ENCODE measurements at regions not wholly inside any gene's neighbourhood (a gene's known extent, or its start where the extent isn't known, plus 50 kb on each side); places are given as distances from the start of the nearest gene placed in this dataset.

GRCh38 chr4:174152717-174153466 lies 130.6 kb downstream of the FBXO8 start:
- no peak overlapping the region for H4K8ac ChIP-seq (ENCODE audit: low read depth, low read length)
- H3K79me2 ChIP-seq (ENCODE audit: control insufficient read depth, insufficient read depth, low read length), result no peaks in the 10 kb centered on the region
- H3K18ac ChIP-seq (ENCODE audit: low read length), result no peak overlapping the region
- H3K36me3 ChIP-seq (ENCODE audit: control insufficient read depth, insufficient read depth, low read length), result no peaks in the 10 kb centered on the region
- no CpG with 5 or more reads among the region's 2 CpGs for whole genome bisulfite sequencing (ENCODE audit: extremely low coverage, insufficient coverage, low lambda C conversion rate)
- H3K4me3 ChIP-seq (ENCODE audit: low read length), result no peak overlapping the region
- H2BK5ac ChIP-seq (ENCODE audit: low read length), result no peak overlapping the region
- no peak overlapping the region for H3K4me2 ChIP-seq (ENCODE audit: low read length)
- no peak overlapping the region for H2BK120ac ChIP-seq (ENCODE audit: low read depth, low read length)
- H3K79me1 ChIP-seq (ENCODE audit: low read length), result no peaks in the 10 kb centered on the region
- H3K27me3 ChIP-seq (ENCODE audit: insufficient read depth, low read length, poor library complexity), result no peaks in the 10 kb centered on the region
- no peak overlapping the region for H3K9ac ChIP-seq (ENCODE audit: low read length)
- no peak overlapping the region for H3K56ac ChIP-seq (ENCODE audit: low read length)
- no peak overlapping the region for H3K4ac ChIP-seq (ENCODE audit: low read depth, low read length)
- H3K27ac ChIP-seq (ENCODE audit: low read depth, low read length), result no peak overlapping the region
- H3K23ac ChIP-seq (ENCODE audit: low read length), result no peak overlapping the region
- no peak overlapping the region for H2AK5ac ChIP-seq (ENCODE audit: low read length)
- DNase-seq, result peak; percentile 33
- no peak overlapping the region for H4K5ac ChIP-seq (ENCODE audit: low read length)
- no peak overlapping the region for H2BK15ac ChIP-seq (replicated peaks; ENCODE audit: low read depth)
- H3K4me1 ChIP-seq (ENCODE audit: control insufficient read depth, low read depth, low read length), result no peaks in the 10 kb centered on the region

- no peaks in the 10 kb centered on the region for H3K4me1 ChIP-seq (ENCODE audit: control insufficient read depth, low read depth, low read length)
- no peak overlapping the region for H3K27ac ChIP-seq (ENCODE audit: low read depth, low read length)
- DNase-seq, result no peak
- H4K5ac ChIP-seq (ENCODE audit: low read length), result no peak overlapping the region
- H3K36me3 ChIP-seq (ENCODE audit: control insufficient read depth, insufficient read depth, low read length), result no peaks in the 10 kb centered on the region
- H3K79me2 ChIP-seq (ENCODE audit: control insufficient read depth, insufficient read depth, low read length), result no peaks in the 10 kb centered on the region
- H4K8ac ChIP-seq (ENCODE audit: low read depth, low read length), result no peak overlapping the region
- H2AK5ac ChIP-seq (ENCODE audit: low read length), result no peak overlapping the region
- H3K4me2 ChIP-seq (ENCODE audit: low read length), result no peak overlapping the region
- H2BK15ac ChIP-seq (replicated peaks; ENCODE audit: low read depth), result no peak overlapping the region
- no peaks in the 10 kb centered on the region for H3K27me3 ChIP-seq (ENCODE audit: insufficient read depth, low read length, poor library complexity)
- no peak overlapping the region for H2BK120ac ChIP-seq (ENCODE audit: low read depth, low read length)
- no peak overlapping the region for H3K9ac ChIP-seq (ENCODE audit: low read length)
- no peaks in the 10 kb centered on the region for H3K79me1 ChIP-seq (ENCODE audit: low read length)
- no peak overlapping the region for H3K56ac ChIP-seq (ENCODE audit: low read length)
- no peak overlapping the region for H2BK5ac ChIP-seq (ENCODE audit: low read length)
- no peak overlapping the region for H3K18ac ChIP-seq (ENCODE audit: low read length)
- no peak overlapping the region for H3K4me3 ChIP-seq (ENCODE audit: low read length)
- H3K4ac ChIP-seq (ENCODE audit: low read depth, low read length), result no peak overlapping the region
- WGBS (ENCODE audit: extremely low coverage, insufficient coverage, low lambda C conversion rate), result no CpG with 5 or more reads among the region's 2 CpGs
- no peak overlapping the region for H3K23ac ChIP-seq (ENCODE audit: low read length)
Observed at GRCh38 chr4:174147863-174148262, 135.6 kb downstream of the FBXO8 start.

- no peak for DNase-seq
- H3K4me2 ChIP-seq (ENCODE audit: low read length), result no peak overlapping the region
- H3K4me1 ChIP-seq (ENCODE audit: control insufficient read depth, low read depth, low read length), result no peaks in the 10 kb centered on the region
- H3K4me3 ChIP-seq (ENCODE audit: low read length), result no peak overlapping the region
- no peak overlapping the region for H3K56ac ChIP-seq (ENCODE audit: low read length)
- H3K27me3 ChIP-seq (ENCODE audit: insufficient read depth, low read length, poor library complexity), result no peaks in the 10 kb centered on the region
- H2BK5ac ChIP-seq (ENCODE audit: low read length), result no peak overlapping the region
- no peak overlapping the region for H2BK15ac ChIP-seq (replicated peaks; ENCODE audit: low read depth)
- no peak overlapping the region for H2AK5ac ChIP-seq (ENCODE audit: low read length)
- H3K79me1 ChIP-seq (ENCODE audit: low read length), result no peaks in the 10 kb centered on the region
- no peak overlapping the region for H3K4ac ChIP-seq (ENCODE audit: low read depth, low read length)
- H3K23ac ChIP-seq (ENCODE audit: low read length), result no peak overlapping the region
- H3K18ac ChIP-seq (ENCODE audit: low read length), result no peak overlapping the region
- H4K8ac ChIP-seq (ENCODE audit: low read depth, low read length), result no peak overlapping the region
- H3K36me3 ChIP-seq (ENCODE audit: control insufficient read depth, insufficient read depth, low read length), result no peaks in the 10 kb centered on the region
- no peak overlapping the region for H3K27ac ChIP-seq (ENCODE audit: low read depth, low read length)
- no peak overlapping the region for H2BK120ac ChIP-seq (ENCODE audit: low read depth, low read length)
- H3K9ac ChIP-seq (ENCODE audit: low read length), result no peak overlapping the region
- no peak overlapping the region for H4K5ac ChIP-seq (ENCODE audit: low read length)
- H3K79me2 ChIP-seq (ENCODE audit: control insufficient read depth, insufficient read depth, low read length), result no peaks in the 10 kb centered on the region
Observed at GRCh38 chr4:174144106-174144505, 139.4 kb downstream of the FBXO8 start.

- no peak overlapping the region for H2AK5ac ChIP-seq (ENCODE audit: low read length)
- H2BK5ac ChIP-seq (ENCODE audit: low read length), result no peak overlapping the region
- H3K79me1 ChIP-seq (ENCODE audit: low read length), result no peaks in the 10 kb centered on the region
- no peak overlapping the region for H3K18ac ChIP-seq (ENCODE audit: low read length)
- H4K5ac ChIP-seq (ENCODE audit: low read length), result no peak overlapping the region
- no peaks in the 10 kb centered on the region for H3K36me3 ChIP-seq (ENCODE audit: control insufficient read depth, insufficient read depth, low read length)
- H2BK15ac ChIP-seq (replicated peaks; ENCODE audit: low read depth), result no peak overlapping the region
- no peak overlapping the region for H2BK120ac ChIP-seq (ENCODE audit: low read depth, low read length)
- H4K8ac ChIP-seq (ENCODE audit: low read depth, low read length), result no peak overlapping the region
- no peak overlapping the region for H3K56ac ChIP-seq (ENCODE audit: low read length)
- no peak overlapping the region for H3K4me2 ChIP-seq (ENCODE audit: low read length)
- H3K4ac ChIP-seq (ENCODE audit: low read depth, low read length), result no peak overlapping the region
- no CpG with 5 or more reads among the region's 3 CpGs for WGBS (ENCODE audit: extremely low coverage, insufficient coverage, low lambda C conversion rate)
- no peaks in the 10 kb centered on the region for H3K79me2 ChIP-seq (ENCODE audit: control insufficient read depth, insufficient read depth, low read length)
- no peak overlapping the region for H3K23ac ChIP-seq (ENCODE audit: low read length)
- H3K27ac ChIP-seq (ENCODE audit: low read depth, low read length), result no peak overlapping the region
- H3K4me1 ChIP-seq (ENCODE audit: control insufficient read depth, low read depth, low read length), result no peaks in the 10 kb centered on the region
- no peaks in the 10 kb centered on the region for H3K27me3 ChIP-seq (ENCODE audit: insufficient read depth, low read length, poor library complexity)
- no peak overlapping the region for H3K4me3 ChIP-seq (ENCODE audit: low read length)
- DNase-seq, result no peak
- no peak overlapping the region for H3K9ac ChIP-seq (ENCODE audit: low read length)
Observed at GRCh38 chr4:174141876-174142275, 141.6 kb downstream of the FBXO8 start.

- no peak overlapping the region for H3K18ac ChIP-seq (ENCODE audit: low read length)
- H3K4me1 ChIP-seq (ENCODE audit: control insufficient read depth, low read depth, low read length), result no peaks in the 10 kb centered on the region
- no peak overlapping the region for H3K56ac ChIP-seq (ENCODE audit: low read length)
- no peak overlapping the region for H4K5ac ChIP-seq (ENCODE audit: low read length)
- no CpG with 5 or more reads among the region's 1 CpG for WGBS (ENCODE audit: extremely low coverage, insufficient coverage, low lambda C conversion rate)
- no peak overlapping the region for H3K9ac ChIP-seq (ENCODE audit: low read length)
- no peak overlapping the region for H2AK5ac ChIP-seq (ENCODE audit: low read length)
- H3K27ac ChIP-seq (ENCODE audit: low read depth, low read length), result no peak overlapping the region
- no peak overlapping the region for H3K4me3 ChIP-seq (ENCODE audit: low read length)
- no peaks in the 10 kb centered on the region for H3K27me3 ChIP-seq (ENCODE audit: insufficient read depth, low read length, poor library complexity)
- no peak overlapping the region for H2BK5ac ChIP-seq (ENCODE audit: low read length)
- no peak for DNase-seq
- H3K79me1 ChIP-seq (ENCODE audit: low read length), result no peaks in the 10 kb centered on the region
- no peaks in the 10 kb centered on the region for H3K79me2 ChIP-seq (ENCODE audit: control insufficient read depth, insufficient read depth, low read length)
- no peak overlapping the region for H3K23ac ChIP-seq (ENCODE audit: low read length)
- no peak overlapping the region for H3K4me2 ChIP-seq (ENCODE audit: low read length)
- H2BK15ac ChIP-seq (replicated peaks; ENCODE audit: low read depth), result no peak overlapping the region
- H3K4ac ChIP-seq (ENCODE audit: low read depth, low read length), result no peak overlapping the region
- no peak overlapping the region for H4K8ac ChIP-seq (ENCODE audit: low read depth, low read length)
- H3K36me3 ChIP-seq (ENCODE audit: control insufficient read depth, insufficient read depth, low read length), result no peaks in the 10 kb centered on the region
- no peak overlapping the region for H2BK120ac ChIP-seq (ENCODE audit: low read depth, low read length)
Observed at GRCh38 chr4:174138616-174139015, 144.9 kb downstream of the FBXO8 start.

GRCh38 chr4:174137698-174138097 lies 145.8 kb downstream of the FBXO8 start:
- no peak overlapping the region for H3K9ac ChIP-seq (ENCODE audit: low read length)
- H3K79me1 ChIP-seq (ENCODE audit: low read length), result no peaks in the 10 kb centered on the region
- H4K5ac ChIP-seq (ENCODE audit: low read length), result no peak overlapping the region
- no peak overlapping the region for H3K56ac ChIP-seq (ENCODE audit: low read length)
- H2BK120ac ChIP-seq (ENCODE audit: low read depth, low read length), result no peak overlapping the region
- H2BK15ac ChIP-seq (replicated peaks; ENCODE audit: low read depth), result no peak overlapping the region
- no peaks in the 10 kb centered on the region for H3K27me3 ChIP-seq (ENCODE audit: insufficient read depth, low read length, poor library complexity)
- H2AK5ac ChIP-seq (ENCODE audit: low read length), result no peak overlapping the region
- H3K27ac ChIP-seq (ENCODE audit: low read depth, low read length), result no peak overlapping the region
- no peak overlapping the region for H3K4ac ChIP-seq (ENCODE audit: low read depth, low read length)
- H3K36me3 ChIP-seq (ENCODE audit: control insufficient read depth, insufficient read depth, low read length), result no peaks in the 10 kb centered on the region
- H3K4me3 ChIP-seq (ENCODE audit: low read length), result no peak overlapping the region
- no peak overlapping the region for H3K18ac ChIP-seq (ENCODE audit: low read length)
- H3K4me2 ChIP-seq (ENCODE audit: low read length), result no peak overlapping the region
- H4K8ac ChIP-seq (ENCODE audit: low read depth, low read length), result no peak overlapping the region
- no peak overlapping the region for H2BK5ac ChIP-seq (ENCODE audit: low read length)
- H3K4me1 ChIP-seq (ENCODE audit: control insufficient read depth, low read depth, low read length), result no peaks in the 10 kb centered on the region
- H3K23ac ChIP-seq (ENCODE audit: low read length), result no peak overlapping the region
- H3K79me2 ChIP-seq (ENCODE audit: control insufficient read depth, insufficient read depth, low read length), result no peaks in the 10 kb centered on the region
- no peak for DNase-seq
- no CpG with 5 or more reads among the region's 2 CpGs for WGBS (ENCODE audit: extremely low coverage, insufficient coverage, low lambda C conversion rate)
